ENCODE measurements at regions not wholly inside any gene's neighbourhood (a gene's known extent, or its start where the extent isn't known, plus 50 kb on each side); places are given as distances from the start of the nearest gene placed in this dataset.
"Not testable (repeated sequence)": the region's sequence is repeated elsewhere in the genome, so short reads cannot be mapped to it uniquely, and the experiment has no call there.

DNA sequence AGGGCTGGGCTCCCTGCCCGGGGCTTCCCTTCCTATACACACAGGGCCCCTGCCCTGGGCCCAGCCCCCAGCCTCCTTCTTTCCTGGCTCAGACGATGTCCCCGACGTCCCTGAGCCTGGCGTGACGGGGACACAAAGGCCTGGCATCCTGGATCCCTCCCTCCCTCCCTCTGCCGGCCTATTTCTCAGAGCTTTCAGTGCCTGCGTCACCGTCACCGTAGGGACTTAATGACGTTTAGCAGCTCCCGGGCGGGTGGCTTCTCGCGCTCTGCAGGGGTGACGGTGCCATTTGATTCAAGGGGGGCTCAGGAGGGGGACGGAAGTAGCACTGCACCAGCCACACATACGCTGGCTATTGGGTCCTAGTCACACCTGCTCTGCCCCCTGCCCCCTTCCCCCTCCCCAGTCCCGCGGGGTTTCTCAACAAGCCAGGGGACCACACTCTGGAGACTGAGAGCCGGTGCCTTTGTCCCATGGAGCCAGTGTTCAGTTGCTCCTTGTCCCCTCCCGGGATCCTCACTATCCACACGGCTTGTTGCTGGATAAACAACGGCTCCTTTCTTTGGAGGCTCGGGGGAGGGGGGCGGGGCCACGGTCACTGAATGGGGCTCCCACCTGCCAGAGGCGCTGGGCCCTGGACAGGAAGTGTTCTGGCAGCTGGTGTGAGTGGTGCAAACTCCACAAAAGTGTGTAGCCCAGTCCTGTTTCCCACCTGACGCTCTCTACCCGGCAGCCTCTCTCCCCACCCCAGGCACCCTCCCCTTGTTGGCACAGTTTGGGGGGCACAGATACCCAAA lies 4366.7 kb upstream of the TPTE start:
- not testable (repeated sequence) for H3K27ac Mint-ChIP-seq (ENCODE audit: unreplicated experiment); H3K27me3 Mint-ChIP-seq (ENCODE audit: unreplicated experiment); H3K4me1 Mint-ChIP-seq (ENCODE audit: unreplicated experiment); DNase-seq (ENCODE audit: extremely low spot score, unreplicated experiment); H3K9me3 Mint-ChIP-seq (ENCODE audit: unreplicated experiment); H3K36me3 Mint-ChIP-seq (ENCODE audit: unreplicated experiment); H3K4me3 Mint-ChIP-seq (ENCODE audit: unreplicated experiment)

DNA sequence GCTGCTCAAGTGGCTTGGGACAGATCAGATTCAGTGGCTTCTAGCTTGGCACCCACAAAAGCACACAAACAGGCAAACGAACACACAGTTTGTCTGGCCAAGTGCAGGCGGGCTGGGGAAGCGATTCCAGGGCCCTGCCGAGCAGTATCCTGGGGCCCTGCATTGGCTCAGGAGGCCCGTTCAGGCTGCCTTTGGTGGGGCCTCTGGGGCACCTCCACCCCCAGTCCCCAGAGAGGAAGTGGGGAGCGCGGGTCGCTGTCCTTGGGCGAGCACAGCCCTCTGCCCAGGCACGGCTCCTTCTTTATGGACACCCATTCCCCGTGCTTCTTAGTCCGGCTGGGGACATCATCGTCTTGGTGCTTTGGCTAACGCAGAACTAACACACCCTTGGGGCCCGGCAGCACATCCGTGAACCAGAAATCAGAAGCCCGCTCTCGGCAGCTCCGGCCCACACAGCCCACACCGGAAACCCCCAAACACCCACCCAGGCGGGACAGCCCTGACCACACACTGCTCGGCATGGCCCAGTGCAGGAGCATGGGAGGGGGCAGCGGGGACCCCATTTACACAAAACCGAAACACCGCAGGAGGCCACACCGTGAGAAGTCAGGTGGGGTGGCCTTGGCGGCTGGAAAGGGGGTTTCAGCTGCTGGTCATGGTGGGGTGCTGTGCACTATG lies 4364.5 kb upstream of the TPTE start:
- DNase-seq (ENCODE audit: extremely low spot score, unreplicated experiment); H3K4me1 Mint-ChIP-seq (ENCODE audit: unreplicated experiment); H3K27me3 Mint-ChIP-seq (ENCODE audit: unreplicated experiment); H3K27ac Mint-ChIP-seq (ENCODE audit: unreplicated experiment); H3K36me3 Mint-ChIP-seq (ENCODE audit: unreplicated experiment); H3K9me3 Mint-ChIP-seq (ENCODE audit: unreplicated experiment); H3K4me3 Mint-ChIP-seq (ENCODE audit: unreplicated experiment): not testable (repeated sequence)

DNA sequence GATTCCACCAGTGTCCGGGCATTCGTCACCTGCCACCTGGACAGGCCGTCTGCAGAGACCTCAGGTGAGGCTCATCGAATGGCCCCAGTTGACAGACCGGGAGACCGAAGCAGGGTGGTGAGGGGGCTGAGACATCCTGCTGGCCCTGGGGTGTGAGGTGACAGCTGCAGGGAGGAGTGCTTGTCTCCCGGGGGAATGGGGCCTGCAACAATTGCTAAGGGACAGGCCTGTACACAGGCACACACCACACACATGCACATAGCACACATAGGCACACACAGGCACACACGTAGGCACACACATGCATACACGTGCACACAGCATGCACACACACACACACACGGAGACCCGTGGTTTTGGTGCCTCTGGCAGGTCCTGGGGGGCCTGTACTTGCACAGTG lies 4363.9 kb upstream of the TPTE start:
- DNase-seq (ENCODE audit: extremely low spot score, unreplicated experiment); H3K9me3 Mint-ChIP-seq (ENCODE audit: unreplicated experiment); H3K36me3 Mint-ChIP-seq (ENCODE audit: unreplicated experiment); H3K27me3 Mint-ChIP-seq (ENCODE audit: unreplicated experiment); H3K4me3 Mint-ChIP-seq (ENCODE audit: unreplicated experiment); H3K4me1 Mint-ChIP-seq (ENCODE audit: unreplicated experiment); H3K27ac Mint-ChIP-seq (ENCODE audit: unreplicated experiment): not testable (repeated sequence)

DNA sequence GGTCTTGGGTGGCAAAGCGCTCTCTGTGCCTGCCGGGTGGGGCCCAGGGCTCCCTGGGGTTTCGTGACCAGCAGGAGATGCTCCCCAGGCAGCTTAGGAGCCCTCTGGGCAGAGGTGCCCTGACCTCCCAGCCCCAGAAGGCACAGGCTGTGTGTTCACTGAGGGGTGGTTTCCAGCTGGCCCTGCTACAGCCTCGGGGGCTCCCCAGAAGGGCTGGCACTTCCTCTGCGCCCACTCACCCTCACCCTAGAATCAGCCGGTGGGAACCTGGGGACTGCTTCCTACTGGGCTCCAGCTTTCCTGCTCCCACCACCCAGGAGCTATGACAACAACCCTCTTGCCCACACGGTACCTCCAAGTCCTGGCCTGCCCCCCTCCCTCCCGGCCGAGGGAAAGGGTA lies 4363.2 kb upstream of the TPTE start:
- H3K27ac Mint-ChIP-seq (ENCODE audit: unreplicated experiment); H3K27me3 Mint-ChIP-seq (ENCODE audit: unreplicated experiment); H3K4me3 Mint-ChIP-seq (ENCODE audit: unreplicated experiment); H3K4me1 Mint-ChIP-seq (ENCODE audit: unreplicated experiment); DNase-seq (ENCODE audit: extremely low spot score, unreplicated experiment); H3K9me3 Mint-ChIP-seq (ENCODE audit: unreplicated experiment); H3K36me3 Mint-ChIP-seq (ENCODE audit: unreplicated experiment): not testable (repeated sequence)
